Activated CD4-positive, CD25-positive, alpha-beta regulatory T cell treated with anti-CD3 and anti-CD28 coated beads, Interleukin-2, amount 50 U/mL, for 72 hours (primary cell): ENCODE measurements at regions not wholly inside any gene's neighbourhood (a gene's known extent, or its start where the extent isn't known, plus 50 kb on each side); places are given as distances from the start of the nearest gene placed in this dataset.

ENCODE experiments used
- DNase-seq: peaks from one replicate; pipeline ENCODE4 v3.0.0; 2021

DNA sequence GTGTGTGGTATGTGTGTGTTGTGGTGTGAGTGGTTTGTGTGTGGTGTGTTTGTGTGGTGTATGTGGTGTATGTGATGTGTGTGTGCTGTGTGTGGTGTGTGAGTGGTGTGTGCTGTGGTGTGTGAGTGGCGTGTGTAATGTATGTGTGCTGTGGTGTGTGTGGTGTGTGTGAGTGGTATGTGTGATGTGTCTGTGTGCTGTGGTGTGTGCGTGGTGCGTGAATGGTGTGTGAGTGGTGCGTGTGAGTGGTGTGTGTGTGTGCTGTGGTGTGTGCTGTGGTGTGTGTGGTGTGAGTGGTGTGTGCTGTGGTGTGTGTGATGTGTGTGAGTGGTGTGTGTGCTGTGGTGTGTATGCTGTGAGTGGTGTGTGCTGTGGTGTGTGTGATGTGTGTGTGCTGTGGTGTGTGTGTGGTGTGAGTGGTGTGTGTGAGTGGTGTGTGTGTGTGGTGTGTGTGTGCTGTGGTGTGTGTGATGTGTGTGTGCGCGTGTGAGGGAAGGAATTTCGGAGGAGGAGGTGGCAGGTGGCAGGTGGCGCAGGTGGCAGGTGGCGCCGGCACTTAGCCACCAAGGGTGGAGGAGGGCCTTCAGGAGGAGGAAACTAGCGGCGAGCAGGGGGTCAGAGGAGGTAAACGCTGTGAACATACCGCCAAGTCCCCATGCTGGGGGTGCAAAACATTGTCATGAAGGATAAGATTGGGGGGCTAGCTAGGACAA, 191.8 kb downstream of the MELK start:
- DNase-seq, result no peak

DNA sequence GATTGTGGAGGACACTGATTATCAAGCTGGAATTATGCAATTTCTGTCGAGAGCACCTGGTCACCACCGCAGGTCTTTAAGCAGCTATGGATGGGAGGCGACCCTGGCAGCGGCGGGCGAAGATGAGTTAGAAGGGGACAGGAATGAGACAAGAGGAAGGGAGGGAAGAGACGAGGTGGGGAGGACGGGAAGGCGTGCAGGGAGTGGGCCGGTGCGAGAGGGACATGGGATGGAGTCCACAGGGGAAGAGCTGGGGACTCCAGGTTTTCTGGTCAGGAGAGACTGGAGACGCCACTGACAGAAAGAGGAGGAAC, 192.3 kb downstream of the MELK start:
- DNase-seq, result no peak

DNA sequence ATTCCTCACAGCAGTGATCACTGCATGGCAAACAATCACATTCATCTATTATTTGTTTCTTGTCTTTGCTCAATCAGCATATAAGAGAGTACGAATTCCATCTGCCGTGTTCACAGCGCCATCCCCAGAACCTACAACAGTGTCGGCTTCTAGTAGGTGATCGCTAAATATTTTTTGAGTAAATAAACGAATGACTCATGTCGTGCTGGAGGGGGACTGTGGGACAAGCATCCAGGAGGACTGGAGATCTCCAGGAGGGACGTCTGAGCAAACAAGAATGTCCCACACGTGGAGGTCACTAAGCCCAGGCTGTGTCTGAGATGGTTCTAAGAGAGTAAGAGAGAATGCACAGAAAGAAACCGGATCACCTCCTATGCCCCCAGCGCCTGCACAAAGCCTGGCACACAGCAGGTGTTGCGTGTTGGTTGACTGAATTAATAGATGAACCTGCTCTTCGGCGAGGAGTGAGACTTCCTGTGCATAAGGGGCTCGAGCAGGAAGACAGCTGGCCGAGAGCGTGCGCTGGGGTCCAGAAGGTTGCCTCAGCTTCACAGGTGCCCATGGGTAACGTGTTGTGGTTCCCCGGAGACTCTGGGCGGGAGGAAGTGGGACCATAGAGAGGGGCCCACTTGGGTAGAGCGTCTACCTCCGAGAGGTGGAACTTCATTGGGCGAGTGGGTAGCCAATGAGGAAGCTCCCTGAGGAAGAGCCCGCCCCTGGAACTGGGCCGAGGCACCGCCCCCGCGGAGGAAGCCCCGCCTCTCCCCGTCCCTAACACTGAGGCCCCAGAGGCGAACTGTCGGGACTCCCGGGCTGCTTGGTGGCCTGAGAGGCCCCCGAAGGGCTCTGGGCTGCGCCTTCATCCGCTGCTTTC, 193.0 kb downstream of the MELK start:
- DNase-seq, result peak; percentile 87

DNA sequence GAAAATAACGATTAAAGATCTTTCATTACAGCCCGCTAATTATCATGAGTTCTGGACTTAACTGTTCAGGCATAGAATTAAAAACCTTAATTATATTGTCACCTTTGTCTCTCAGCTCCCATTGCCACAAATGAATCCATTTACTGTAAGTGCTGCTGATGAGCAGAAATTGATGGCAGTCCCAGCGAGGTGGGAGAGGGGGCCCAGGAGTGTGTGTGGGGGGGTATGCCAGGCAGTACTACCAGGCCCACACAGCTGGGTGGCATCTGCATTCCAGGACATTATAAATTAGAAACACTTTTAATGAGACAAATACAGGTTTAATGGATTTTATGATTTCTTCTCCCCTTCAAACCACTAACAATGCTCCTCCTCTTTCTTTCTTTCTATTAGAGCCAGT, 196.0 kb downstream of the MELK start:
- no peak for DNase-seq

DNA sequence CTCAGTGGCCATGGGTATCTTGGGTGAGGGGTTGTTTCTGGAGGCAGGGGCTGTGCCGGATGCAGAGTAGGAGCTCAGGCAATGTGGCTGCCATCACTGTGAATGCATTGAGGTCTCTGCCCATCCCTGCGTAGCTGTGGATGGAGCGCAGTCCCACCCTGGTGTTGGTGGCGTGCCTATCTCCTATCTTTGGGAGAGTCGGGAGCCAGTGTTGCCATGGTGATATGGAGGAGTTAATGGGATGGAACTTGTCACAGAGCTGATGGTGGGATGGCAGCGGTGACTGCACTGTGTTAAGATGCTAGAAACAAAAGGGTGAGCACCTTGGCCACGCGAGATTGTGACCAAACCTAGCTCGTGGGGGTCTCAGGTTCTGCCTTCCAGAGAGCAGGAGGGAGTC, 197.3 kb downstream of the MELK start:
- no peak for DNase-seq

DNA sequence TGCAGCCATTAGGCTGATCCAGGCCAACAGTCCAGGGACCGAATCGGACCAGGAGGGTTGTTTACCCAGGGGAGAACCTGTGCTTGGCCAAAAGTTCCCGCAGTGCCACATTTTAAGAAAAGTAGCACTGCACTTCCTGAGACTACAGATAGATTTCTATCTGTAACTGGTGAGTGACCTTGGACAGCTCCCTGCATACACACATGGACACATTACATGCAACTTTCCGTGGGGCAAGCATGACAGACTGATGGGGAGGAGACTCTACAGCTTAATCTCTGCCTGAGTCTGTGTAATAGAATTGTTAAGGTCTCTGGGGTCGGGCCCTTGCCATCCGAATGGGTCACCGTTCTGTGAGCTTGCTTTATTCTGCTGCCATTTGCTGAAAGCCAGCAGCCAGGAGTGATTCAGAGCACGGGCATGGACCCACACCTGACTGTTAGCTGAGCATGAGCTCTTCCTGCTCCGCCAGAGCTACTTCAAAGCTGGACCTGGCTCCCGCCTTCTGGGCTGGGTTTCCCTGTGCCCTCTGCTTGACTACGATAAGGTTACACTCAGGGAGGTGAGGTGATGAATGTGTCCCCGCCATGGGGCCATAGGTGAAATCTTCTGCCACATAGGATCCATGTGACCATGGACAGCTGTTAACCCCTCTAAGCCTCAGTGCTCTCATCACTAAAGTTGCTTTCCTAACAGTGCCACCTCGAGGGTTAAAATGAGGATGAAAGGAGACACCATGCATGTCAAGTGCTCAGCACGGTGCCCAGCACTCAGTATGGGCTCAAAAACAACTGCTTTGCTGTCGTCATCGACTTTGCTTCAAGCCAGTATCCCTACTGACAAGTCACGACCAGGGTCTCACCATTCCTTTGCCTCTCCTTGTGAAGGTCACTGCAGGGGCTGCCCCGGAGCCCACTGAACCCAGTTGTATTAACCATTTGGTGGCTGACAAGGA, 200.0 kb downstream of the MELK start:
- DNase-seq, result no peak

DNA sequence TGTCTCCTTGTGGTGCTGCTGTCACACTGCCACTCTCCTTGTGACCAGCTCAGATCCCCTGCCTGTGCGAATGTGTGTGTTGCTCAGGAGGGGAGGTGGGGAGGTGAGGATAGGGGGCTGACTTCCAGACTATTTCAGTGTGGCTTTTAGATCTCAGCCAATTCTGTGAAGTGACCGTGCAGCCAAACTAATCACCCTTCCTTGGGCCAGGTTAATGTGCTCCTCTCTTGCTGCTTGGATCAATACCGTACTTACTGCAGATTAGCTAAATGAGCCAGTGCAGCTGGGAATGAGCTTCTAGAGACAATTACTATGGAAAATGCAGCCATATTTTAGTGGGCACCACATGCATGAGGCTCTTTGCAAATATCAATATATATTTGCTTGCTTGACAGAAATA, 206.0 kb downstream of the MELK start:
- no peak for DNase-seq

DNA sequence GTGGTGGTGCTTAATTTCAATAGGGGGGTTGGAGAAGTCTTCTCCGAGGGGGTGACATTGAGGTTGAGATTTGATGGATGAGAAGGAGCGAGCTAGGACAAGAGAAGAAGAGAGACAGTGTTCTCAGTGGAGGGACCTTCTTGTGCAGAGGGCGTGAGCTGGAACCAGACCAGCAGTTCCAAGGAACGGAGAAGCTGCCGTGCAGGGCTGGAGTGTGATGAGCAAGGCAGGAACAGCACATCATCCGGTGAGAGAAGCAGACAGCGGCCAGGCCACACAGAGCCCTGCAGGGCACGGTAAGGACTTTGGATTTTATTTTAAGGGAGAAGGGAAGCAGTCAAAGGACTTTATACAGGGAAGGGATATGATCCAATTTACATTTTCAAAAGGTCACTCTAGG, 206.9 kb downstream of the MELK start:
- no peak for DNase-seq

DNA sequence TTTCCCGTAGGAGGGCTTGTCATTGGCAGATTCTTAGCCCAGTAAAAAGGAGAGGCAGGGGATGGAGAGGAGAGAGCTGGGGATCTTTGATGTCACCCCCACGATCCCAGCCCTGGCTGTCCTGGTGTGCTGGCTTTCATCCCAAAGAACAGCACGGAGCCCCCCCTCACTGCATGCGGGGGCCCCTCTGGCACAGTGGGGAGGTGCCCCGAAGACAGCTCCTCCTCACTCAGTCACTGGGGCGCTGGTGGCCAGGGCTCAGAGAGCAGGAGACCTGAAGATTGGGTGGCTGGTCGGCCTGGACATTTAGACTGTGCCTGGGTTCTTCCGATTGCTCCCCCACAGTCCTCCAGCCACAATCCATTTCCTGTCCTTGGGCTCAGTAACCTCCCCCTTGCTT, 207.5 kb downstream of the MELK start:
- no peak for DNase-seq

DNA sequence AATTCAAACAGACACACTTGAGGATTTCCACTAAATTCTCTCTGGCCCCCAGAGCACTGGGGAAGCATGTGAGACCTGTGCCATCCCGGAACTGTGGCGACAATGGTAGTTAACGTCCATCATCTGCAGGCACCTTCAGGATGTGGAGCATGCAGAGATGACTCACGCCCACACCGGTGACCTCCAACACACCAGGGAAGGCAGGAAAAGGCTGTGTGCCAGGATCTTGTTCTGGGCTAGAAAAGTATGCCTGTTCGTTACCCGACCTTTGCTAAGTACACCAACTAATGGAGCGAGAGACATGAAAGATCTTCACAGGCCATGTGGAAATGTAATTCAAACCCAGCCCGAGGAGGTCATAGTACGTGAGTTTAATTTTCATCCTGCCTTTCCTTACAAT, 208.8 kb downstream of the MELK start:
- DNase-seq, result no peak
